Right hindlimb (tissue), 1 donor: ENCODE measurements at regions not wholly inside any gene's neighbourhood (a gene's known extent, or its start where the extent isn't known, plus 50 kb on each side); places are given as distances from the start of the nearest gene placed in this dataset.
"Not testable (repeated sequence)": the region's sequence is repeated elsewhere in the genome, so short reads cannot be mapped to it uniquely, and the experiment has no call there.

Experiments
- DNase-seq: peaks from one replicate; pipeline ENCODE4 v3.0.0-alpha.2; 2018

GRCh38 chr6:19569563-19569962 is 267.6 kb upstream of the ID4 start:
- DNase-seq = no peak

- no peak for DNase-seq
Measured at GRCh38 chr6:19571176-19571575, 266.0 kb upstream of the ID4 start.

GRCh38 chr6:19578481-19578880 is 258.7 kb upstream of the ID4 start:
- DNase-seq = no peak

DNA sequence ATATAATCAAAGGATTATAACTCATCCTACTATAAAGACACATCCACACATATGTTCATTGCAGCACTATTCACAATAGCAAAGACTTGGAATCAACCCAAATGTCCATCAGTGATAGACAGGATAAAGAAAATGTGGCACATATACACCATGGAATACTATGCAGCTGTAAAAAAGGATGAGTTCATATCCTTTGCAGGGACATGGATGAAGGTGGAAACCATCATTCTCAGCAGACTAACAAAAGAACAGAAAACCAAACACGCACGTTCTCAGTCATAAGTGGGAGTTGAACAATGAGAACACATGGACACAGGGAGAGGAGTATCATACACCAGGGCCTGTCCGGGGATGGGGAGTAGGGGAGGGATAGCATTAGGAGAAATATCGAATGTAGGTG is 253.0 kb upstream of the ID4 start:
- DNase-seq = not testable (repeated sequence)

- no peak for DNase-seq
Measured at GRCh38 chr6:19587238-19587942, 249.8 kb upstream of the ID4 start.

GRCh38 chr6:19590501-19591131 is 246.6 kb upstream of the ID4 start:
- DNase-seq = no peak

GRCh38 chr6:19597809-19598320 is 239.3 kb upstream of the ID4 start:
- no peak for DNase-seq

DNA sequence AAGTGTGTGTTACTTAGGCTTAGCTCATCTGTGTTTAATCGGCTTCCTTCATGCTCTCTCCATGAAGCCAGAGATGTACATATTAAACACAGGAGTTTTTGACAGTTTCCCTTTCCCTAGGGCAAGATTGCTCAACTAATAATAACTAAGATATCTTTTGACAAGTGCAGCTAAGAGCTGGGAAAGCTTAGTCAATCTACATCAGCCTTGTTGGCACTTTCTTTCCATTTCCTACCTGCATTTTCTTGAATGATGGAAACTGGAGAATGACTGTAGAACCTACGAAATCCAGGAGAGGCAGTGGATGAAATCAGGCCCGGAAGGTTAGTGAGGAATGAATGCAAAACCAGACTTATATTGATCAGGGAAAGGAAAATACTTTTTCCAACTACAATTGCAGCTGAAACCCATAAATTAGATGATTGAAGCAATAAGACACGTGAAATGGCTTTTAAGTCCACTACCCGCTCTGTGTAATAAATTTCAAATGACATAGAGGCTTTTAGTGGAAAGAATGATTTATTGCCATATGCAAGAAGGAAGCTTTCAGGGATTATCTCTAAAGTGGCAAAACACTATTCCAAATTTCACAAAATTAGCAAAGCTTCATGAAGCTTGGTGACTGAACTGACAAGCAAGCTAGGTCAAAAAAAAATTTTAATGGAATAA is 237.2 kb upstream of the ID4 start:
- no peak for DNase-seq

GRCh38 chr6:19602434-19603013 is 234.6 kb upstream of the ID4 start:
- DNase-seq = no peak

DNA sequence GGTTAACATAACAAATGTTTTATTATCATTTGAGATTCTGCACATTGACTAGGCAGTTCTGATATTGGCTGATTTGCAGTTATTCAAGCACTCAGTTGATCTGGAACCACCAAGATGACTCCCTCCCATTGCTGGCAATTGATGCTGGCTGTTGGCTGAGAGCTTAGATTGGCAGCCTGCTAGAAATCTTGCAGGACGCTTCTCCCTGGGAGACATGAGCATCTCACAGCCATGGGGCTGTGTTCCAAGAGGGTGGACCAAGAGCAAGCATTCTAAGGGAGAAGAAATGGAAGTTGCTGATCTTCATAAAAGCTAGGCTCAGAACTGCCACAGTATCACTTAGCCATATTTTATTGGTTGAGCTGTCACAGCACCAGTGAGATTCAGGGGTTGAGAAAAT is 233.4 kb upstream of the ID4 start:
- peak; percentile 29 for DNase-seq

GRCh38 chr6:19605624-19606023 is 231.5 kb upstream of the ID4 start:
- no peak for DNase-seq

DNA sequence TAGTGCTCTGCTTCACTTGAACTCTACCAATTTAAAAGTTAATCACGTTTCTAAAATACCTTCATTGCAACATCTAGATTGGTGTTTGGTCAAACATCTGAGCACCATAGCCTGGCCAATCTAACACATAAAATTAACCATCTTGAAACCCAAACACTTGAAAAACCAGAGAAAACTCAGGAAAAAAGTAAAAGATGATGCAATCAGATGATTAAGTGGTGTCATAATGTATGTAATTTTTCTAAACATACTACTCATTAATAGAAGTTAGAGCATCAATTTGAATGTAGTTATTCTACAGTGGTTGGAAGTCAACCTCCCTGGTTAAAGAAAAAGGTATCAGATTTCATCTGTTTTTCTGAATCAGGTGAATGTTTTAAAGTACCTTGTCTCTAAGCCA is 228.6 kb upstream of the ID4 start:
- no peak for DNase-seq

GRCh38 chr6:19609972-19610641 is 227.1 kb upstream of the ID4 start:
- DNase-seq = no peak

GRCh38 chr6:19612672-19613466 is 224.3 kb upstream of the ID4 start:
- not testable (repeated sequence) for DNase-seq

- DNase-seq = no peak
Measured at GRCh38 chr6:19613678-19614077, 223.5 kb upstream of the ID4 start.

DNA sequence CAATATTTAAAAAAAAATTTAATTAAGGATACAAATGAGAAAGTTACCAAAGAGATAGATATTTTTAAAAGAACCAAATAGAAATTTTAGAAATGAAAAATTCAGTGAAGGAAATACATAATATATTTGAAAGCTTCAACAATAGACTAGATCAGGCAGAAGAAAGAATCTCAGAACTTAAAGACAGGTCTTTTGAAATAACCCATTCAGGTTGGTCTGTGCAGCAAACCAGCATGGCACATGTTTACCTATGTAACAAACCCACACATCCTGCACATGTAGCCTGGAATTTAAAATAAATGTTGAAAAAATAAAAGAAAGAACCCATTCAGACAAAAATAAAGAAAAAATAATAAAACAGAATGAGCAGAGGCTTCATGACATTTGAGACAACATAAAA is 221.1 kb upstream of the ID4 start:
- DNase-seq = no peak

DNA sequence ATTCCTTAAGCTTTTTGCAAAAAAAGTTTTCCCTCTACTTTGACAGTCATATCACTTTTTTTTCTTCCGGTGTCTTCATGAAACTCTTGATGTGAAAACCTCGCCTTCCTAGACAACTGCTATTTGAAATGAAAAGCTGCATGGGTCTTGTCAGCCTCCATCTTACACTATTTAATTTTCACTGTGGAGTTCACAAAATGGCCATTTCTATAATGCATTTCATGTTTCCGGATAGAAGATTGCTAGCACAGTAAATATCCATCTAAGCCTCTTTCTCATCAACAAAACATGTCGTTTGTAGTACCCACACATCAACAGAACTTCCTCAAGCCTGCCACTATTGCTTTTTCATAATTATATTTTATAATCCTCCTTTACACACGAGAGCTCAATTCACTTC is 204.9 kb upstream of the ID4 start:
- DNase-seq = no peak

- DNase-seq = no peak
Measured at GRCh38 chr6:19632786-19633185, 204.4 kb upstream of the ID4 start.

DNA sequence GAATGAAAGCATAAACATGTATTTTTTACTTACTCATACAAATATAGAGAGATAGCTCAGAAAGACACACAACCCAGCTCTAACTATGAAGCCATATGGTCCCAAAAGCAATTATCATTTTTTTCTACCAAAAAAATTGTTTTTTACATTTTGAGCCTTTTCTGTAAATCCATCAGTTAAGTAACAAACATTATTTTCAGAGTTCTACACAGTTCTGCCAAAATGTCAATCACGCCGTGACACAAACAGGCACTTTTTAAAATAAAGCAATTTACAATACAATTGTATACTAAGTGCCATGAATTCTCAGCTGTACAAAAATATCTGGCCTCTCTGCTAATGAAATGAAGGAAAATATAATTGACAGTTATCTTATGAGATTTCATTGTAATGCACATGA is 201.4 kb upstream of the ID4 start:
- DNase-seq = no peak

DNA sequence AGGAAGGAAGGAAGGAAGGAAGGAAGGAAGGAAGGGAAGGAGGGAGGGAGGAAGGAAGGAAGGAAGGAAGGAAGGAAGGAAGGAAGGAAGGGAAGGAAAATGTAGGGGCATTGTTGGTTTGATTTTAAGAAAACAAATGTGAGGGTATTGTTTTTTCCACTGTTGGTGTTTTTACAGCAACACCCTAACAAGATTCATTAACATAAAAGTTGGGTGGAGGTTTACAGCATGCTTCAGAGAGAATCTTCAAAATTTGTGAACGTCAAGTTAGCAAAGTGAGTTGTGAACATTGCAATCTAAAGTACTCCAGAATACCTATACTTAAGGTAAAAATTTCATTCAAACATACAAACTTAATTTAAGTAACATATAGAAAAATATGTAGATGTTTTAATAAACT is 200.2 kb upstream of the ID4 start:
- DNase-seq = no peak

GRCh38 chr6:19638931-19639330 is 198.2 kb upstream of the ID4 start:
- no peak for DNase-seq

GRCh38 chr6:19643287-19643686 is 193.9 kb upstream of the ID4 start:
- no peak for DNase-seq
